ENCODE measurements at regions not wholly inside any gene's neighbourhood (a gene's known extent, or its start where the extent isn't known, plus 50 kb on each side); places are given as distances from the start of the nearest gene placed in this dataset.

DNA sequence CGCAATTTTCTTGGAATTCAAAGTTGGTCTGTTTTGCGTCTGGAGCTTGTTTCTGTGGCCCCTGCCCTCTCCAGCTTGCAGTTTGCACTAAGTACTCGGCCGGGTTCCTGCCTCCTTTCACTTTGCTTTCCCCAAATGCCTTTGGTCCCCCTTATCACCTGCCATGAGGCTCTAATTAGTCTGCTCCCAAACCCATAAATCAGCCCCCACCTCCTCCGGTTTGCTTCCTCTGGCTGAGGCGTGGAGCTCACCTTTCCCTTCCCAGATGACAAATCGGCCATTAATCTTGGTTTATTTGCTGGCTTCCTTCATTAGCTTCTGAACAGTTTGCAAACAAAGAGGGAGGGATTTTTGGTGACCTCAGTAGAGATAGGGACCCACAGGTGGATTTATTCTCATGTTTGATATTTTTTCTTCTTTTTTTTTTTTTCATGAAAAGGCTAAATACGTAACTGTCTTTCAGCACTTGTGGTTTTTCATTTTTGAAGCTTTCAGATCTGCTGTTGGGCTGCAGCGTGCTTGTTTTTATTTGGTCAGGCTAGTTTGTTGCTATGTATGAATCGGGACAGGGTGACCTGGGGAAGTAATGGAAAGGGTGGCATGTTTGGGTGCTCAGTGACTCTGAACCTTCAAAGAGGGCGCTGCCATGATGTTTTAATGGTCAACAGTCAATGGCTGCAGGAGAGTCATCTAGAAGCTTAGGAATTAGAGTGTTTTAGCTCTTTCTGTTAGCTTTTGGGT, 121.7 kb upstream of the JAG1 start:
- intact Hi-C loops (cut with DNase I) = no loop called here

GRCh38 chr20:10798811-10799210, 125.0 kb upstream of the JAG1 start:
- intact Hi-C loops (cut with DNase I) = no loop called here
- no peak for DNase-seq

More for the DNA sequence above, 121.7 kb upstream of the JAG1 start:
- DNase-seq = no peak

DNA sequence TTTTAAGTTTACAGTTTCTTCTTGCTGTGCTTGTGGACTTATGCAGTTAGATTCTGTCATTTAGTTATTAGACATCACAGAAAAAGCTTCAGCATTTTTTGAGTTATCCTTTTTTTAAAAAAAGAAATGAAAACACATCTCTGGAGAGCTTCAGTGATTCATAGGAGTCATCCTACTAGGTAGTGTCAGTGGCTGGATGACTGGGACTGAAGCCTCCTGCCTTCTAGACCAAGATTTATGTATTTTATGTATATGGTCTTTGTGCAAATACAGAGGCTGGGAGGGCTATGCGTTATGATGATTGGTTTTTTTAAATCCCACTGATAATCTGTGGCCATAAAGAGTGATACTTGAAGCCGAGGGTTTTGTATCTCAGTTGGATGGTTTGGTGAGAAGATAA, 125.9 kb upstream of the JAG1 start:
- intact Hi-C loops (cut with DNase I) = no loop called here

GRCh38 chr20:10800288-10800687, 126.5 kb upstream of the JAG1 start:
- intact Hi-C loops (cut with DNase I) = no loop called here
- no peak for DNase-seq

More for the DNA sequence above, 125.9 kb upstream of the JAG1 start:
- no peak for DNase-seq

DNA sequence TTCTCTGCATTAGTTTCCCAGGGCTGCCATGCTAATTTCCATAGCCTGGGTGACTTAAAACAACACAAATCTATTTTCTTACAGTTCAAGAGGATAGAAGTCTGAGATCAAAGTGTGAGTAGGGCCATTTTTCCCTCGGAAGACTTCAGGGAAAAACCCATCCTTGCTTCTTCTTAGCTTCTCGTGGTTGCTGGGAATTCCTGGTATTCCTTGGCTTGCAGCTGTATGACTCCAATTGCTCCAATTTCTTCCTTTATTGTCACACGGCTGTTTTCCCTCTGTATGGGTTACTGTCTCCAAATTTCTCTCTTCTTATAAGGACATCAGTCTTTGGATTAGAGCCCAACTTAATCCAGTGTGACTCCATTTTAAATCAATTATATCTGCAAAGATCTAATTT, 128.4 kb upstream of the JAG1 start:
- intact Hi-C loops (cut with DNase I) = no loop called here
- no peak for DNase-seq

DNA sequence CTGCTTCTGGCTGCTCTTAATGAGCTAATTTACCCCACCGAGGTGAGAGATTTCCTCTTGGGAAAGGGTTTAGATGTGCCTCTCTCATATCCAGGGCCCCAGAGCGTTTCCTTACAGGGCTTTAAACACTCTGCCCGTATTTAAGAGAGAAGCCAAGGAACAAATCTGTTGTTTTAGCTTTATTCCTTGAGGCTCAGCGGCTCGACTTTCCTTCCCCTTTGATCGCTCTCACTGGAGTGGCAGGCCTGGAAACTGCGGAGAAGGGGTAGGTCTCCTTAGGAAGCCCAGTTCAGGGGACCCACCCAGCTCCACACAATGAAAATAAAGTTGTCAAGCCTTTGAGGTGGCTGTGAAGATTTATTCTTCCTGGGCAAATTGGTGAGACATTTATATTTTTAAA, 132.0 kb upstream of the JAG1 start:
- no peak for DNase-seq
- intact Hi-C loops (cut with DNase I) = no loop called here

- intact Hi-C loops (cut with DNase I) = no loop called here
- DNase-seq = no peak
Observed at GRCh38 chr20:10806539-10806938, 132.7 kb upstream of the JAG1 start.

DNA sequence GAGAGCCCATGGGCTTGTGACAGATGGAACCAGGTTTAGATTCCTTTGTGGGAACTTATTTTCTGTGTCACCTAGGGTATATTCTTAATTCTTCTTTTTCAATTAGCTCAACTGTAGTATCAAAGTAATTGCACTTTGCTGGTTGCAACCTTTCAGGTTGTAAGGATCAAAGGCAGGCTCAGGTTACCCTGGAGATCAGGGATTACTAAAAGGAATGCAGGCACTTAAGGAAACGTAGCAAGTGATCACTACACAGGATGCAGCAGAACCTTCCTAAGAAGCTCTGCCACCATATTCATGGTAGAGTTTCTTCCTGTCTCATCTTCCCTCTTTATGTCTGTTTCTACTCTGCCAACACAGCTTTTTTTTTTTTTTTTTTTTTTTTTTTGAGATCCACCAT, 133.2 kb upstream of the JAG1 start:
- DNase-seq = no peak
- intact Hi-C loops (cut with DNase I) = no loop called here

- DNase-seq = no peak
- intact Hi-C loops (cut with DNase I) = no loop called here
Observed at GRCh38 chr20:10812759-10813327, 139.0 kb upstream of the JAG1 start.

DNA sequence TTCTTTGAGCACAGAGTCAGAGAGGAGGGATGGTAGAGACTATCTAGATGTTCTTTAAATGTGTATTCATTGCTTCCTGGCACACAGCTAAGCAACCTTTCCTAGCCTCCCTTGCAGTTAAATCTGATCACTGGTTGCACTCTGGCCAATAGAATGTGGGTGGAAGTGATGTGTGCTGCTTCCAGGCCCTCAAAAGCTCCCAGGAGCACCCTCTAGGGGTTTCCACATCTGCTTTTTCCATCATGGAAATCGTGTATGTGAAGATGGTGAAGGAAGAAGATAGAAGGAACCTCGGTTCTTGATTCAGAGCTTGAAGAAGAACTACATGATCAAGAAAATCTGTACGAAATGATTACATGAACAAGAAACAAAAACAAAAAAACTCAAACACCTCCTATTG, 149.8 kb upstream of the JAG1 start:
- intact Hi-C loops (cut with DNase I) = no loop called here
- no peak for DNase-seq

- intact Hi-C loops (cut with DNase I) = no loop called here
Observed at GRCh38 chr20:10824750-10825500, 151.1 kb upstream of the JAG1 start.

GRCh38 chr20:10826111-10826510, 152.3 kb upstream of the JAG1 start:
- no peak for DNase-seq

More at GRCh38 chr20:10824750-10825500, 151.1 kb upstream of the JAG1 start:
- DNase-seq = no peak

GRCh38 chr20:10828180-10828579, 154.4 kb upstream of the JAG1 start:
- DNase-seq = no peak
- intact Hi-C loops (cut with DNase I) = no loop called here

More at GRCh38 chr20:10826111-10826510, 152.3 kb upstream of the JAG1 start:
- intact Hi-C loops (cut with DNase I) = no loop called here

GRCh38 chr20:10832141-10832540, 158.3 kb upstream of the JAG1 start:
- no peak for DNase-seq
- intact Hi-C loops (cut with DNase I) = no loop called here

DNA sequence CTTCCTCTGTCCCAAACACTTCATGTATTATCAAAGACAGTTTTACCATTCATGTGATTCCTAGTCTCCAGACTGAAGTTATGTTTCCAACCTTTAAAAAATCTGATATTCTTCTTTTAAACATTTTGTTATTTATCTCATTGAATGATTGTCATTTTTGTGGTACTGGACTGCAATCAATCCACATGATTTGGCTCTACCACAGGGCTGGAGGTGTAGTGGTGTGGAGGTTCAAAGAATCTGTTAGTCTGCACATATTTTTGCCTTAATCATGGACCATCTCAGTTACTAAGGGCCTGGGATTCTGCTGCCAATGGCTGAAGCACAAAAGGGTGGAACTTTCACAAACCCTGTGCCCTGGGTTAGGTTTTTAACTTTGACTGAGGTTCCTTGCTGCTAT, 164.1 kb upstream of the JAG1 start:
- no peak for DNase-seq

DNA sequence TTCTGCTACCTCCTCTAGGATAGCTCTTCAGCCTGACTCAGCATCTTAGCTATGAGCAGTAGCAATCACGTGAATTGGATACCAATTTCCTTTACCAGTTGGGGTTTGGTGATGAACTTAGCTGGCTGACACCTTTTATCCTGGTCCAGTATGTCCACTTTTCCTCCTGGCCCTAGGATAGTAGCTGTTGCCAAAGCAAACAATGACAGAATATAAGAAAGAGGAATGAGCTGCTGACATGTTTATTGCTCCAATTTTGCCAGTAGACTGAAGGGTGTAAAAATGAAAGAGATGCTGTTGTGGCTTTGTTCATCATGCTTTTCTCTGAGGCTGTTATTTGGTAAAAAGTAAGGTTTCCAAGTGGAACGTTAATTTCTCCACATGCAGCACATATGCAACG, 168.3 kb upstream of the JAG1 start:
- intact Hi-C loops (cut with DNase I) = no loop called here
- no peak for DNase-seq

More for the DNA sequence above, 164.1 kb upstream of the JAG1 start:
- intact Hi-C loops (cut with DNase I) = no loop called here

DNA sequence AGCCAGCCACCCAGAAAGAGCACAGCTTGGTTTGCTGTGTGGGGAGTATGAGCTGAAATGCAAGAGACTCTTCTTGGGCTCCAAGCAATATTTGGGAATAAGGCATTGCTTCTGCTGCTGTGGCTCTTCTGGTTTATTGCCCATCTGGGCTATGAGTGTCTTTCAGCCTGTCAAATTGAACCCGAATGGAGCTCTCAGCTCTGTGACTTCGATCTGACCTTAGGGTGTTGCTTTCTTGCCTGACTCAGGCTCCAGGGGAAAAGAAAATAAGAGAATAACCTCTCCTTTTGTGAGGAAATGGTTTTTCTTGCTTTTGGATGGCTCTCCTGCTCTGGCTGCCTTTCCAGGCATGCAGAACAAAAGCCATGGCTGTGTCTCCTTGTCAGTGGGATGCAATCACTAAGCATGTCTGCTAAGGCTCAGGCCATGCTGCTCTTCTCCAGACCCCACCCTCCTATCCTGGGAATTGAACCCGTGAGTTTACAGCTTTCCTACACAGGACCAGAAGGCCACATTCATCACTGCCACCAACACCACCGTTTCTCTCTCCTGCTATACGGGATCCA, 169.4 kb upstream of the JAG1 start:
- intact Hi-C loops (cut with DNase I) = no loop called here
- no peak for DNase-seq

GRCh38 chr20:10846766-10847165, 173.0 kb upstream of the JAG1 start:
- DNase-seq = no peak
- intact Hi-C loops (cut with DNase I) = no loop called here

DNA sequence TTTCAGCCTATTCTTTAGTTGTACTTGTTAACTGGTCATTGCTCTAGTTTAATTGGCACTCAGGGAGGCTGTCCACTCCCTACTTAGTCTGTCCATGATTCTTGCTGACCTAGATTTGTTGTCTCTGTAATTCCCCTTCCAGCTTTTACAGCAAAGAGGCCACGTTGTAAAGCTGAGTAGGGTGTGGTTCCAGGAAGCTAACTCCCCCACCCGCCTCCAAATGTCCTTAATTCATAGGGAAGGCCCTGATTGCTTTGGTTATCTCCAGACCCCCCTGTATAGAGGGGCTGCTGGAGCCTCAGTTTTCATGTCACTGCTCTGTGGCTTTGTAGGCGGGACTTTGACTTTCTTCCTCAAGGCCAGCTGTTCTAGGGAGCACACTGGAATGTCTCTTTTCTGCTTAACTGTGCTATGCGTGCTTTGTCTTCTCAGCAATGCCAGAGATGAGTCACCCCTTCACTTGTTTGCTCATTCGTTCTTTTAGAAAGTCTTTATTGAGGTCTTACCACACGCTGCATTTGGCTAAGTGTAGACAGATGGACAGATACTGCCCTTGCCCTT, 175.1 kb upstream of the JAG1 start:
- no peak for DNase-seq
- intact Hi-C loops (cut with DNase I) = no loop called here

- intact Hi-C loops (cut with DNase I) = no loop called here
- no peak for DNase-seq
Observed at GRCh38 chr20:10853176-10853575, 179.4 kb upstream of the JAG1 start.
